ENCODE measurements at regions not wholly inside any gene's neighbourhood (a gene's known extent, or its start where the extent isn't known, plus 50 kb on each side); places are given as distances from the start of the nearest gene placed in this dataset.
"Not testable (repeated sequence)": the region's sequence is repeated elsewhere in the genome, so short reads cannot be mapped to it uniquely, and the experiment has no call there.

DNA sequence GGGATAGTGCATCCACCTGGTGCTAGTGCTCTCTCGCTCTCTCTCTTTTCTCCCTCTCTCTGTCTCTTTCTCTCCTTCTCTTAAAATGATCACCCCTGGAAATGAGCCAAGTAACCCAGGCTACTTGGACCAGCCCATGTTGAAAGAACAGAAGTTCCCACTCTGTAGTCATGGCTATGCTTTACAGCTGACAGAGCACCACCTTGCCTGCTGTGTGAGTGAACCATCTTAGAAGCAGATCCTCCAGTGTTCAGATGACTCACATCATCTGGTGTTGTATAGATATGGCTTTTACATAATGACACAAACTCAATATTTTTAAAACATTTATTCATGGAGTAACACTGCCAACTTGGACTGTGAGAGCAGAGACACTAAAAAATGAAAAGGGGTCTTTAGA lies 57.7 kb upstream of the POMZP3 start:
- H3K36me3 ChIP-seq; H3K9me3 ChIP-seq; intact Hi-C loops (cut with DNase I); DNase-seq; H3K27me3 ChIP-seq; H3K4me1 ChIP-seq; ATAC-seq; H3K27ac ChIP-seq; H3K4me3 ChIP-seq: not testable (repeated sequence)
- WGBS, 4 donors, result 95 to 100% (median 100%) methylated on average over 1 of the region's 1 CpG

DNA sequence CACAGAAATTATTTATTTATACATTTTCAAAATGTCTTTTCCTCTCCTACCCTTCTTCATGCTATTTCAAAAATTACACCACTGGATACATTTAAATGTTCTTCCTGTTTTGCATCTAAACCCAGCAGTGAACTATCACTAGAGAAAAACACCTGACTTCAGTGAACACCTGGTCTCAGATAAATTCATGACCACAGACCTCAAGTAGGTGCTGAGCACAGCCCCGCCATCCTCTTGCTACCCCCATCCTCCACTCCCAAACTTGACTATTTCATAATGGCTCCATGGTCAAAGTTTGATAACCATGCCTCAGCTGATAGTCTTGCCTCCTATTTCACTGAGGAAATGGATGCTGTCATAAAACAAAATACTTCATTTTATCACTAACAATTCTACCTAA lies 56.6 kb upstream of the POMZP3 start:
- H3K9me3 ChIP-seq; H3K27ac ChIP-seq; H3K36me3 ChIP-seq; H3K27me3 ChIP-seq; intact Hi-C loops (cut with DNase I); DNase-seq; H3K4me1 ChIP-seq; H3K4me3 ChIP-seq; ATAC-seq: not testable (repeated sequence)
- 85 to 94% (median 91%) methylated on average over 1 of the region's 1 CpG for WGBS, 4 donors

DNA sequence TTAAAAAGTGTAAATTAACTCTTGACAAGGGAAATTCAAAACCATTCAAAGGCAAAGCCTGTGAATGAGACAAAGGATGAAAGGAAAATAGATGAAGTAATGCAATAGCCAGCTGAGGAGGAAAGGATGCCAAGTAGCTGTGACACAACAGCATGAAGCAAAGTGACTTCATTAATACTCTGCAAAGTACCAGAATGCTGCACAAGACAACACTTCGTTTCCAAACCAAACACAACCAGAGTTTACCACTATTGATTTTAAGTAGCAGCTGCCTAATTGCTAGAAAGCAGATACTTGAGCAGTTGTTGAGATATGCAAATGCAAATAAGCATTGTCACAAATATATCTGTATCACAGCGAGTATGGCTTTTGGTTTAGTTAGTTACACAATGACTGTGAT lies 54.7 kb upstream of the POMZP3 start:
- intact Hi-C loops (cut with DNase I); H3K27ac ChIP-seq; H3K4me1 ChIP-seq; H3K36me3 ChIP-seq; ATAC-seq; H3K4me3 ChIP-seq; H3K9me3 ChIP-seq; H3K27me3 ChIP-seq; DNase-seq: not testable (repeated sequence)
- 51 to 78% (median 58%) methylated on average over 2 of the region's 2 CpGs for WGBS, 4 donors

GRCh38 chr7:76679174-76679573 lies 52.1 kb upstream of the POMZP3 start:
- H3K36me3 ChIP-seq; intact Hi-C loops (cut with DNase I); H3K27me3 ChIP-seq; ATAC-seq; H3K27ac ChIP-seq; H3K9me3 ChIP-seq; H3K4me1 ChIP-seq; DNase-seq; H3K4me3 ChIP-seq: not testable (repeated sequence)
- WGBS, 4 donors, result 69 to 89% (median 83%) methylated on average over 2 of the region's 2 CpGs

DNA sequence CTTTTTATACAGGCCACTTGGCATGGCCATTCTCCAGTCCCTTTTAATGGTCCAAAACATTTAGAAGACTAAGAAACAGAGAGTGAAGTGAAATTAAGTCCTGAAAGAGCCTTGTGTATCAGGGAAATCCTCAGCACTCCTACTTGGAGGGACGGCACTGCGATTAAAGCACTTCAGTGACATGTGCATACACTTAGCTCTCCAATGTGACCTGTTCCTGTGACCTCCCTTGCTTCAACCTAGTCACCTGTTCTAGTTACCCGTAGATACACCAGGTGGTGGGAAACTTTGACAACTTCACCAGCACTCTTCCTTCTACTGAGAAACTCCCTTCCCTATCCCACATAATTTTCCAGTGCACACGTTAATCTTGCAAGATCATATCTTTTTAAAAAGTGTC lies 51.4 kb upstream of the POMZP3 start:
- WGBS, 4 donors, result 80 to 90% (median 84%) methylated on average over 4 of the region's 4 CpGs
- intact Hi-C loops (cut with DNase I), result not testable (repeated sequence)

DNA sequence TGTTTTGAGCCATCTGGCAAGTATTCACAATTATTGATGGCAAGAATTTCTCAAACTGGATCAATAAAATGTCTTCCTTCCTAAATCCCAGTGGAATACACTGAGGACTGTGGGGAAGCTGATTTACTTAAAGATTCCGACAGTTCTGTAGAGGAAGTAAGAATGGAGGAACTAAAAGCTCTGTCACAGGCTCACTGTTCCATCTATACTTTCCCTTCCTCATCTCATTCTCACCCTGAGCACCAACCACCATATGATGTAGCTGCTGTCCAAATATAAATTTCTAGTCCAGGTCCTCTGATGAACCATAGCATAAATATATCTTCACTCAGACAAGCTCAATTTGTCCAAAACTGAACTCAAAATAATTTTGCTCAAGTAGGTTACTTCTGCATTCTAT lies 49.8 kb upstream of the POMZP3 start:
- WGBS, 4 donors, result 72 to 87% (median 81%) methylated on average over 1 of the region's 1 CpG
- H3K27ac ChIP-seq; H3K27me3 ChIP-seq; H3K36me3 ChIP-seq; H3K4me1 ChIP-seq; ATAC-seq; DNase-seq; H3K4me3 ChIP-seq; intact Hi-C loops (cut with DNase I); H3K9me3 ChIP-seq: not testable (repeated sequence)

More for the DNA sequence above, 51.4 kb upstream of the POMZP3 start:
- not testable (repeated sequence) for H3K36me3 ChIP-seq, ATAC-seq, H3K27ac ChIP-seq, DNase-seq, H3K9me3 ChIP-seq, H3K4me3 ChIP-seq, H3K4me1 ChIP-seq, H3K27me3 ChIP-seq

Data from heart left ventricle (tissue), 16 donors.